ENCODE measurements at regions not wholly inside any gene's neighbourhood (a gene's known extent, or its start where the extent isn't known, plus 50 kb on each side); places are given as distances from the start of the nearest gene placed in this dataset.
"Not testable (repeated sequence)": the region's sequence is repeated elsewhere in the genome, so short reads cannot be mapped to it uniquely, and the experiment has no call there.

DNA sequence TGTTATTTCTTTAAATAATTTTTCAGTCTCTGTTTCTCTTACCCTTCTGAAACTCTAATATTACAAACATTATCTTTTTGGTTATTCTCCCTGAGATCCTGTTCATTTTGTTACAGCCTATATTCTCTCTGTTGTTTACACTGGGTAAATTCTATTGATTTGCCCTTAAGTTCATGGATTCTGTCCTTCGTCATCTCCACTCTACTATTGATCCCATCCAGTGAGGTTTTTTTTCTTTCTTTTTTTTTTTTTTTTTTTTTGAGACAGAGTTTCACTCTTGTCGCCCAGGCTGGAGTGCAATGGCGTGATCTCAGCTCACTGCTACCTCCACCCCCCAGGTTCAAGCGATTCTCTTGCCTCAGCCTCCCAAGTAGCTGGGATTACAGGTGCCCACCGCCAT, 393.9 kb downstream of the ZNF674 start:
- not testable (repeated sequence) for H3K4me3 ChIP-seq (ENCODE audit: low read length); H3K27me3 ChIP-seq (ENCODE audit: insufficient read depth, low read length); H3K9me3 ChIP-seq (ENCODE audit: low read depth, low read length); H3K4me1 ChIP-seq (ENCODE audit: insufficient read depth, low read length)

DNA sequence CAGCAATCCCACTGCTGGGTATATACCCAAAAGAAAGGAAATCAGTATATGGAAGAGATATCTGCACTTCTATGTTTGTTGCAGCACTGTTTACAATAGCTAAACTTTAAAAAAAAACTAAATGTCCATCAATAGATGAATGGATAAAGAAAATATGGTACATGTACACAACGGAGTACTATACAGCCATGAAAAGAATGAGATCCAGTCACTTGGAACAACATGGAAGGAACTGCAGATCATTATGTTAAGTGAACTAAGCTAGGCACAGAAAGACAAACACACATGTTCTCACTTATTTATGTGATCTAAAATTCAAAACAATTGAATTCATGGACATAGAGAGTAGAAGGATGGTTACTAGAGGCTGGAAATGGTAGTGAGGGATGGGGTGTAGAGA, 400.7 kb downstream of the ZNF674 start:
- Histone ChIP-seq H3K27me3 (ENCODE audit: insufficient read depth, low read length) (no peaks in the 10 kb centered on the region), H3K4me3 (ENCODE audit: low read length) (no peak overlapping the region), H3K4me1 (ENCODE audit: insufficient read depth, low read length) (no peaks in the 10 kb centered on the region), H3K9me3 (ENCODE audit: low read depth, low read length) (no peaks in the 10 kb centered on the region)

DNA sequence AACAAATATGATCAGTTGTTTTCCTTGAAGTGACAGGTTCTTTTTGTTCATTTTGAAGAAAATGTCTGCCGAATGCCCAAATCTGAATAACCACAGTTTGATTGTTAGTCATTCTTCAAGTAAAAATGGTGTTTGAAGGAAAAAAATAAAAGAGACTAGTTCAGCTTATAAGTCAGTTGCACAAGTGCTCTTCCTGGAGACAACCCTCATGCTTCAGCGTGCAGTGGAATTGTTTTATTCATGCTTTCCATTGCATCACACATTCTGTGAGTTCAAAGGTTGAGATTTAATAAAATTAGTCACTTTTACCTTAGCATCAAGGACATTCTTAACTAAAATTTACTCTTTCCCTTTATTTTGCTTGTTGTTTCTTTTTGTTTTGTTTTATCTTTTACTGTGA, 404.9 kb downstream of the ZNF674 start:
- H3K27me3 ChIP-seq (ENCODE audit: insufficient read depth, low read length) = no peaks in the 10 kb centered on the region
- no peaks in the 10 kb centered on the region for H3K4me1 ChIP-seq (ENCODE audit: insufficient read depth, low read length)
- H3K9me3 ChIP-seq (ENCODE audit: low read depth, low read length) = no peaks in the 10 kb centered on the region

GRCh38 chrX:46130247-46130646, 415.0 kb downstream of the ZNF674 start:
- Histone ChIP-seq H3K4me1 (ENCODE audit: insufficient read depth, low read length) (no peaks in the 10 kb centered on the region), H3K27me3 (ENCODE audit: insufficient read depth, low read length) (no peaks in the 10 kb centered on the region)

More for the DNA sequence above, 404.9 kb downstream of the ZNF674 start:
- no peak overlapping the region for H3K4me3 ChIP-seq (ENCODE audit: low read length)

DNA sequence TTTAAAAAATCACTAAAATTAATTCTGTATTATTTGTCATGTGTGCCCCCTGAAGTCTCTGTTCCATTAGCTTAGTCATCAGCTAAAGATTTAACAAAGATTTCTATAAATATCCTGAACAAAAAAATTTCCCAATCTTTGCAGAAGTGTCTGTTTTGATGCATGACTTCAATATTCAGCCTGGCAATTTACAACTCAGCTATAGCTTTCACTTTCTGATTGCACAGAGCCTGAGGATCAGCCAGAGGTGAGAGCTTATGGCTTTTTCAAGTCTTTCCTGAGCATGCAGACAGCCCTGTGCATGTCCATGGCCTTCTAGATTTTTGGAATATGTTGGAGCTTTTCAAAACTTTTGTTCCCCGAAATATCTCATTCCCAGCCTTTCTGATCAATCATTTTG, 420.1 kb downstream of the ZNF674 start:
- no peaks in the 10 kb centered on the region for H3K27me3 ChIP-seq (ENCODE audit: insufficient read depth, low read length)
- H3K4me1 ChIP-seq (ENCODE audit: insufficient read depth, low read length) = no peaks in the 10 kb centered on the region
- H3K4me3 ChIP-seq (ENCODE audit: low read length) = no peak overlapping the region
- H3K9me3 ChIP-seq (ENCODE audit: low read depth, low read length) = no peaks in the 10 kb centered on the region

More at GRCh38 chrX:46130247-46130646, 415.0 kb downstream of the ZNF674 start:
- H3K9me3 ChIP-seq (ENCODE audit: low read depth, low read length) = no peaks in the 10 kb centered on the region
- no peak overlapping the region for H3K4me3 ChIP-seq (ENCODE audit: low read length)

DNA sequence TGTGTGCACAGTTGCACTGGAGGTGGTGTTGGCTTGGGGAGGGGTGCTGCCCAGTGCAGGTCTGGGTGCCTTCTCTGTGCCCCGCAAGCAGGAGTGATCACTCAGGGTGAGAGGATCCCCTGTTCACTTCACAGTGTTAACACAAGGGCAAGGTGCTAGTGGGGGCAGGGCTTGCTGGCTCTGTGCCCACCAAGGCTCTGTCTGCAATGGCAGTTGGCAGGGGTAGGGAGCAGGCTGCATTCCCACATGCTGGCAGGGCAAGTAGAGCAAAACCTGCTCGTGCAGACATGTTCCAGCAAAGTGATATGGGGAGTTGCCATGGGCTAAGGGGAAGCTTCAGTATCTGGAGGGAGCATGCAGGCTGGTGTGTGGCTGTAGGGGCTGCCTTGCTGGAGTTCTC, 428.0 kb downstream of the ZNF674 start:
- Histone ChIP-seq H3K4me3 (ENCODE audit: low read length) (no peak overlapping the region), H3K27me3 (ENCODE audit: insufficient read depth, low read length) (no peaks in the 10 kb centered on the region), H3K4me1 (ENCODE audit: insufficient read depth, low read length) (no peaks in the 10 kb centered on the region), H3K9me3 (ENCODE audit: low read depth, low read length) (no peaks in the 10 kb centered on the region)

GRCh38 chrX:46087310-46087709, 457.9 kb downstream of the ZNF674 start:
- not testable (repeated sequence) for H3K4me3 ChIP-seq (ENCODE audit: low read length); H3K4me1 ChIP-seq (ENCODE audit: insufficient read depth, low read length); H3K9me3 ChIP-seq (ENCODE audit: low read depth, low read length); H3K27me3 ChIP-seq (ENCODE audit: insufficient read depth, low read length)

DNA sequence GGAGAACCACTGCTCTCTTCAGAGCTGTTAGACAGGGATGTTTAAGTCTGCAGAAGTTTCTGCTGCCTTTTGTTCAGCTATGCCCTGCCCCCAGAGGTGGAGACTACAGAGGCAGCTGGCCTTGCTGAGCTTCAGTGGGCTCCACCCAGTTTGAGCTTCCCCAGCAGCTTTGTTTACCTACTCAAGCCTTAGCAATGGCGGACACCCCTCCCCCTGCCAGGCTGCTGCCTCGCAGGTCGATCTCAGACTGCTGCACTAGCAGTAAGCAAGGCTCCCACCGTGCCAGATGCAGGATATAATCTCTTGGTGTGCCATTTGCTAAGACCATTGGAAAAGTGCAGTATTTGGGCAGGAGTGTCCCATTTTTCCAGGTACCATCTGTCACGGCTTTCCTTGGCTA, 465.1 kb downstream of the ZNF674 start:
- H3K4me3 ChIP-seq (ENCODE audit: low read length); H3K9me3 ChIP-seq (ENCODE audit: low read depth, low read length); H3K4me1 ChIP-seq (ENCODE audit: insufficient read depth, low read length); H3K27me3 ChIP-seq (ENCODE audit: insufficient read depth, low read length): not testable (repeated sequence)

DNA sequence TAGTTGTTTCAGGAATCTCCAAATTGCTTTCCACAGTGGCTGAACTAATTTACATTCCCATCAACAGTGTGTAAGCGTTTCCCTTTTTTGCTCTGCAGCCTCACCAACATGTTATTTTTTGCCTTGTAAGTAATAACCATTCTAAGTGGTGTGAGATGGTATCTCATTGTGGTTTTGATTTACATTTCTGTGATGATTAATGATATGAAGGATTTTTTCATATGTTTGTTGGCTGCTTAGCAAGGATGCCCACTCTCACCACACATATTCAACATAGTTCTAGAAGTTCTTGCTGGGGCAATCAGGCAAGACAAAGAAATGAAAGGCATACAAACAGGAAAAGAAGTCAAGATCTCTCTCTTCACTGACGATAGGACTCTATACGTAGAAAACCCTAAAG, 472.4 kb downstream of the ZNF674 start:
- H3K9me3 ChIP-seq (ENCODE audit: low read depth, low read length) = no peaks in the 10 kb centered on the region
- no peaks in the 10 kb centered on the region for H3K27me3 ChIP-seq (ENCODE audit: insufficient read depth, low read length)
- no peaks in the 10 kb centered on the region for H3K4me1 ChIP-seq (ENCODE audit: insufficient read depth, low read length)
- no peak overlapping the region for H3K4me3 ChIP-seq (ENCODE audit: low read length)

DNA sequence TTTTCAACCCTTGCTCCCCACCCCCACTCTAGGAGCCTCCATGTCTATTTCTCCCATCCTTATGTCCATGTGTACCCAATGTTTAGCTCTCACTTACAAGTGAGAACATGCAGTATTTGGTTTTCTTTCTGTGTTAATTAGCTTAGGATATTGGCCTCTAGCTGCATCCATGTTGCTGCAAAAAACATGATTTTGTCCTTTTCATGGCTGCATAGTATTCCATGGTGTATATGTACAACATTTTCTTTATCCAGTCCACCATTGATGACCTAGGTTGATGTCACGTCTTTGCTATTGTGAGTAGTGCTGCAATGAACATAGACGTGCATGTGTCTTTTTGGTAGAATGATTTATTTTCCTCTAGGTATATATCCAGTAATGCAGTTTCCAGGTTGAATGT, 472.8 kb downstream of the ZNF674 start:
- H3K4me1 ChIP-seq (ENCODE audit: insufficient read depth, low read length) = no peaks in the 10 kb centered on the region
- no peak overlapping the region for H3K4me3 ChIP-seq (ENCODE audit: low read length)
- H3K9me3 ChIP-seq (ENCODE audit: low read depth, low read length) = no peaks in the 10 kb centered on the region
- no peaks in the 10 kb centered on the region for H3K27me3 ChIP-seq (ENCODE audit: insufficient read depth, low read length)

GRCh38 chrX:46070421-46070820, 474.8 kb downstream of the ZNF674 start:
- Histone ChIP-seq H3K4me1 (ENCODE audit: insufficient read depth, low read length) (no peaks in the 10 kb centered on the region), H3K4me3 (ENCODE audit: low read length) (no peak overlapping the region), H3K9me3 (ENCODE audit: low read depth, low read length) (no peaks in the 10 kb centered on the region), H3K27me3 (ENCODE audit: insufficient read depth, low read length) (no peaks in the 10 kb centered on the region)

DNA sequence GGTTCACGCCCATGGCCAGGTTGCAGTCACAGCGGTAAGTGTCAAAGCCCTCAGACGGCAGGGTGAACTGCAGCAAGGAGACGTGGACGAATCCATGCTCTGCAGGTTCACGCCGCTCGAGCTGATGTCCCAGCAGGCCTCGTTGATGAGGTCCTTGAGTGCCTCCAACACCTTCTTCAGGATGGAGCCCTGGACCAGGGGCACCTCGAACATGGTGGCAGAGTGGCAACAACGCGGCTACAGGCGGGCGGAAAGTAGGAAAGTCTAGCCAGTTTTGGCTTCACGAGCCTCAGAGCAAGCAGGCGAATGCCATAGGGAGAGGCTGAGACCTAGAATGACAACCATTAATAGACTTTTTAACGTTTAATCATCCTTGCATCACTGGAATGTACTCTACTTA, 485.9 kb downstream of the ZNF674 start:
- no peaks in the 10 kb centered on the region for H3K27me3 ChIP-seq (ENCODE audit: insufficient read depth, low read length)
- H3K4me1 ChIP-seq (ENCODE audit: insufficient read depth, low read length) = no peaks in the 10 kb centered on the region
- H3K4me3 ChIP-seq (ENCODE audit: low read length) = no peak overlapping the region
- H3K9me3 ChIP-seq (ENCODE audit: low read depth, low read length) = no peaks in the 10 kb centered on the region

GRCh38 chrX:46044486-46044885, 500.7 kb downstream of the ZNF674 start:
- Histone ChIP-seq H3K27me3 (ENCODE audit: insufficient read depth, low read length) (no peaks in the 10 kb centered on the region), H3K4me1 (ENCODE audit: insufficient read depth, low read length) (no peaks in the 10 kb centered on the region), H3K4me3 (ENCODE audit: low read length) (no peak overlapping the region), H3K9me3 (ENCODE audit: low read depth, low read length) (no peaks in the 10 kb centered on the region)

DNA sequence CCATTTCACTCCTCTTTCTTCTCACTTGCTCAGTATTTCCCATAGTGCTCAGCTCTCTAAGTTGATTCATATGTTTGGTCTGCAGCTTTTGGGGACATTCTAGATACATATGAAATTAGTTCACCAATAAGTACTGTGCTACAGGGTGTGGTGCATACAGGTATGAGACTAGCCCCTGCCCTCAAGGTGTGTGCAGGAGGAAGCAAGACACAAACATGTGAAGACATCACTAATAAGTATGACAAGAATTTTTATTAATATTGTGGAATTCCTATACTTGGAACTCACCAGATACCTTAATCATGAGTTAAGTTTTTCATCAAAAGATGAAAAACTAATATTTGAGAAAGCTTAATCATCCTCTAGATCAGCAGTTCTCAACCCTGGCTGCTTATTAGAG, 505.2 kb downstream of the ZNF674 start:
- Histone ChIP-seq H3K4me3 (ENCODE audit: low read length) (no peak overlapping the region), H3K4me1 (ENCODE audit: insufficient read depth, low read length) (no peaks in the 10 kb centered on the region), H3K9me3 (ENCODE audit: low read depth, low read length) (no peaks in the 10 kb centered on the region), H3K27me3 (ENCODE audit: insufficient read depth, low read length) (no peaks in the 10 kb centered on the region)

DNA sequence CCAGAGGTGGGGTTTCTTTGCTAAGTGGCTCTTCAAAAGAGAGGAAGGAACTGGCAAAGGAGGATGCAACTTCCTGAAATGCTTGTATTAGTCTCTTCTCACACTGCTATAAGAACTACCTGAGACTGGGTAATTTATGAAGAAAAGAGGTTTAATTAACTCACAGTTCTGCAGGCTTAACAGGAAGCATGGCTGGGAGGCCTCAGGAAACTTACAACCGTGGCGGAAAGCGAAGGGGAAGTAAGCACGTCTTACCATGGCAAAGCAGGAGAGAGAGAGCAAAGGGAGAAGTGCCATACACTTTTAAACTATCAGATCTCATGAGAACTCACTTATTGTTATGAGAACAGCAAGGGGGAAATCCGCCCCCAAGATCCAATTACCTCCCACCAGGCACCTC, 505.7 kb downstream of the ZNF674 start:
- Histone ChIP-seq H3K4me3 (ENCODE audit: low read length) (no peak overlapping the region), H3K27me3 (ENCODE audit: insufficient read depth, low read length) (no peaks in the 10 kb centered on the region), H3K9me3 (ENCODE audit: low read depth, low read length) (no peaks in the 10 kb centered on the region), H3K4me1 (ENCODE audit: insufficient read depth, low read length) (no peaks in the 10 kb centered on the region)

DNA sequence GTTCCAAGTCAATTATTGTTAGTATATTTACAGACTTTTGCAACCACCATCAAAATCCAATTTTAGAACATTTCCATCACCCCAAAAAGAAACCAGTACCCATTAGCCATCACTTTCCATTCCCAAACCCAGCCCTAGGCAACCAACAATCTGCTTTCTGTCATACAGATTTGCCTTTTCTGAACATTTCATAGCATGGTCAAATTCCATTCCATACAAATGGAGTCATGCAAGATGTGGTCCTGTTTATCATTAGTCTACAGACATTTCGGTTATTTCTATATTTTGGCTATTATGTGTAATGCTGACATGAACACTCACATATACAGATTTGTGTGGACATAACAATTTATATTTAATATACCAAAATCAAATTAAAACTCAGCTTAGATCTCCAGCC, 508.7 kb downstream of the ZNF674 start:
- Histone ChIP-seq H3K9me3 (ENCODE audit: low read depth, low read length) (no peaks in the 10 kb centered on the region), H3K4me3 (ENCODE audit: low read length) (no peak overlapping the region), H3K27me3 (ENCODE audit: insufficient read depth, low read length) (no peaks in the 10 kb centered on the region), H3K4me1 (ENCODE audit: insufficient read depth, low read length) (no peaks in the 10 kb centered on the region)

DNA sequence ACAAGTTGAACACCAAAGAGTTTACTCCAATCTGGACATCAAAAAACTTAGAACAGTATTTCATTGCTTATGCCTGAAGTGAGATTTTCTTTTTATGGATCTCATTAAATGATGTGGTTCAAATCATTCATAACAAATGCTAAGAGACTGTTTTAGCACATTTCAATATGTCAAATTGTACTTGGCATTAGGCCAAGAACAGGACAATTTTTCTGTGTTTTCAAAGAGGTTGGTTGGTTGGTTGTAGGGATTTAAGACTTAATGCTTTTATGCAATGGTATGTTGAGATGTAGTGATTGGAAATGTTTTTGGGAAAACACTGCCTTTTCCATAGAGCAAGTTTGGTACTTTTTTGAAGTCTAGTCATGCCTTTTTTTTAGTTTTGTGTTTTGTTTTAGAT, 510.4 kb downstream of the ZNF674 start:
- H3K4me3 ChIP-seq (ENCODE audit: low read length) = no peak overlapping the region
- H3K4me1 ChIP-seq (ENCODE audit: insufficient read depth, low read length) = no peaks in the 10 kb centered on the region
- H3K27me3 ChIP-seq (ENCODE audit: insufficient read depth, low read length) = no peaks in the 10 kb centered on the region
- H3K9me3 ChIP-seq (ENCODE audit: low read depth, low read length) = no peaks in the 10 kb centered on the region

Data from mononuclear cell (primary cell).